Mucosa of rectum (tissue), 2 donors: ENCODE measurements at regions not wholly inside any gene's neighbourhood (a gene's known extent, or its start where the extent isn't known, plus 50 kb on each side); places are given as distances from the start of the nearest gene placed in this dataset.

ENCODE experiments used
- H3K27ac ChIP-seq, 2 donors: one replicate each; pipeline ENCODE4 v1.7.0; 2013; ENCODE audit warnings: inconsistent platforms in 2 of 2, low read depth in 2 of 2, low read length in 2 of 2
- H3K27me3 ChIP-seq, 2 donors: one replicate each; pipeline ENCODE4 v1.7.0; 2013; ENCODE audit warnings: low read length in 2 of 2; ENCODE audit not compliant: control insufficient read depth in 2 of 2, insufficient read depth in 2 of 2
- H3K36me3 ChIP-seq, 2 donors: one replicate each; pipeline ENCODE4 v1.7.0; 2013; ENCODE audit warnings: low read length in 2 of 2; ENCODE audit not compliant: control insufficient read depth in 2 of 2, insufficient read depth in 2 of 2
- H3K4me1 ChIP-seq, 2 donors: one replicate each; pipeline ENCODE4 v1.7.0; 2013; ENCODE audit warnings: low read length in 2 of 2, mild to moderate bottlenecking in 1 of 2; ENCODE audit not compliant: control insufficient read depth in 2 of 2, insufficient read depth in 2 of 2
- H3K4me3 ChIP-seq, 2 donors: one replicate each; pipeline ENCODE4 v1.7.0; 2013; ENCODE audit warnings: low read length in 2 of 2
- H3K9ac ChIP-seq, 2 donors: one replicate each; pipeline ENCODE4 v1.7.0; 2013; ENCODE audit warnings: low read length in 2 of 2, low read depth in 1 of 2, mild to moderate bottlenecking in 1 of 2
- H3K9me3 ChIP-seq, 2 donors: one replicate each; pipeline ENCODE4 v1.7.0; 2013; ENCODE audit warnings: low read length in 2 of 2; ENCODE audit not compliant: control insufficient read depth in 2 of 2
- donor health status: healthy.
- donor health status: Normal muscosa, but diverticular disease.

GRCh38 chr5:155252717-155253116, 239.2 kb downstream of the KIF4B start:
- Histone ChIP-seq H3K36me3 (no peaks in the 10 kb centered on the region), H3K4me1 (no peaks in the 10 kb centered on the region), H3K4me3 (no peak overlapping the region), H3K27ac (no peak overlapping the region), H3K9ac (no peak overlapping the region), H3K27me3 (no peaks in the 10 kb centered on the region), H3K9me3 (no peaks in the 10 kb centered on the region)

DNA sequence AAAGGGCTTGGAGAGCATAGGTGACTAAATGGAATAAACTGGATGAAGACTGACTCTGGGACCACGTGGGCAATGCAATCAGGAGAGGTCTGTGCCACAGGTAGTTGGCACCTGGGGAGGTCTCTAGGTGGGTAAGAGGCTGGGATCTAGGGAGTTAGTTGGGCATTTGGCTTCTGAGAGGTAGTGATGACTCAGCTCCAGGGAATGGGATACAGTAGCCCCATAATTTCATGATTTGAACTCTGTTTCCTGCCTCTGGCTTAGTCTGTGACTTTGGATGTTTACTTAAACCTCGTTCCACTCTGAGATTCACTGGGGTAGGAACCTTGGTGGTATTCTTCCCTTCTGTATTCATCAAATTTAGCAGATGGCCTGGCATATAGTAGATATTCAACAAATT, 240.8 kb downstream of the KIF4B start:
- H3K9me3 ChIP-seq: no peaks in the 10 kb centered on the region
- no peaks in the 10 kb centered on the region for H3K4me1 ChIP-seq
- H3K27ac ChIP-seq: no peak overlapping the region
- no peaks in the 10 kb centered on the region for H3K36me3 ChIP-seq
- no peak overlapping the region for H3K4me3 ChIP-seq
- no peaks in the 10 kb centered on the region for H3K27me3 ChIP-seq
- H3K9ac ChIP-seq: no peak overlapping the region

GRCh38 chr5:155258161-155258560, 244.6 kb downstream of the KIF4B start:
- no peak overlapping the region for H3K27ac ChIP-seq
- H3K27me3 ChIP-seq: no peaks in the 10 kb centered on the region
- H3K4me1 ChIP-seq: no peaks in the 10 kb centered on the region
- no peaks in the 10 kb centered on the region for H3K9me3 ChIP-seq
- H3K9ac ChIP-seq: no peak overlapping the region
- H3K4me3 ChIP-seq: no peak overlapping the region
- H3K36me3 ChIP-seq: no peaks in the 10 kb centered on the region

- H3K36me3 ChIP-seq: no peaks in the 10 kb centered on the region
- no peak overlapping the region for H3K27ac ChIP-seq
- H3K9ac ChIP-seq: no peak overlapping the region
- no peaks in the 10 kb centered on the region for H3K4me1 ChIP-seq
- no peak overlapping the region for H3K4me3 ChIP-seq
- no peaks in the 10 kb centered on the region for H3K9me3 ChIP-seq
- H3K27me3 ChIP-seq: no peaks in the 10 kb centered on the region
Measured at GRCh38 chr5:155259648-155260047, 246.1 kb downstream of the KIF4B start.

DNA sequence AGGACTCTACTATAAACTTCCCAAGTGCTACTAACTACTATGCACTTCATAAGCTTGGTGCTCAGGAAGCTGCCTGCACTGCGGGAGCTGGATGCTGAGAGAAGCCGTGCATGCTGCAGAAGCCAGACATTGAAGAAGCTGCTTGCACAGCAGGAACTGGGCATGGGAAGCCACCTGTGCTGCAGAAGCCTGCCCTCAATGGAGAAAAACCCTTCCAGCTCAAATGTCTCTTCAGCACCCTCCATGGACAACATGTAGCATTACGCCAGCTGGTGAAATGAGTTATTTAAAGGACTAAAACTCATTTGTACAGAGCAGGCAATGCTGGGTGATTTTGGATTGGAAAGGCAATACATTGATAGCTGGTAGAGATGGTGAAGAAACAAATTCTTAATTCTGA, 247.2 kb downstream of the KIF4B start:
- Histone ChIP-seq H3K9me3 (no peaks in the 10 kb centered on the region), H3K27ac (no peak overlapping the region), H3K4me3 (no peak overlapping the region), H3K27me3 (no peaks in the 10 kb centered on the region), H3K9ac (no peak overlapping the region), H3K36me3 (no peaks in the 10 kb centered on the region), H3K4me1 (no peaks in the 10 kb centered on the region)

DNA sequence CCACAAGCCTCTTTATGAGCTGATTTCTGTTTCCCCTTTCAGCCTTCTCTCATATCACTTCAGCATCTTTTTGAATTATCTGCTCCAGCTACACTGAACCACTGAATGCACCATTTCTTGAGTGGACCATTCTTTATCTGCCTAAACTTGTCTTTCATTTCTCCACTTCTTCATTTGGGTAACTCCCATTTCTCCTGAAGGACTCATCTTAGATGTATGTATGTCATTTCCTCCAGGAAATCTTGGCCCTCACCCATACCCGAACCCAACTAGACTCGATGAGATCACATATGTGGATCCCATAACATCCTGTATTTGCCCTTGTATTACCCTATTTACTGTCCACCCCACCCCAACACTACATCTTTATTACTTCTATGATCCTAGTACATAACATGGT, 249.8 kb downstream of the KIF4B start:
- Histone ChIP-seq H3K27ac (no peak overlapping the region), H3K4me1 (no peaks in the 10 kb centered on the region), H3K9me3 (no peaks in the 10 kb centered on the region), H3K27me3 (no peaks in the 10 kb centered on the region), H3K36me3 (no peaks in the 10 kb centered on the region), H3K4me3 (no peak overlapping the region), H3K9ac (no peak overlapping the region)

- Histone ChIP-seq H3K4me3 (no peak overlapping the region), H3K36me3 (no peaks in the 10 kb centered on the region), H3K27me3 (no peaks in the 10 kb centered on the region), H3K9ac (no peak overlapping the region), H3K4me1 (no peaks in the 10 kb centered on the region), H3K9me3 (no peaks in the 10 kb centered on the region), H3K27ac (no peak overlapping the region)
Measured at GRCh38 chr5:155264809-155265208, 251.3 kb downstream of the KIF4B start.

DNA sequence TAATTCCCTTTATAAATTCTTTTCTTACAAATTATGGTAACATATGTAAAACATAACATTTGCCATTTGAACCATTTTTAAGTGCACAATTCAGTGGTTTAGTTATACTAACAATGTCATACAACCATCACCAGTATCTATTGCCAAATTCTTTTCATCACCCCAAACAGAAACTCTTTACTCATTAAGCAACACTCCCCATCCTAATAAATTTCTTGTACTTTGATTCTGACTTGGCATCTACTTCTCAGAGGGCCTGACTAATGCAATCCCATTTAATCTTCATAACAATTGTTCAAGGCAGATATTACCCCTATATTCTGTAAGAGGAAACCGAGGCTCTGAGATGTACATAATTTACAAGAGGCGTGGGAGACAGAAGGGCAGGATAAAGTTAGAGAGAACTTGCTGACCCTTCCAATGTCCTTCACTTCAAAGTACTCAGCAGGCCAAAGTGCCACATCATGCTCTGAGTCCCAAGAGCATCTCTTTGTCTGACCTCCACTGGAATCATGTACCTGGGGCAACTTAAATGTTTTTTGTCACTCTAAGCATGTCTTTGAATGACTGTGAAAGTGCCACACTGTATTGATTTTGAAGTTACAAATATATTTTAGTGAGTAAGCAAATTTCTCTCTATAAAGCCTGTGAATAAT, 255.3 kb downstream of the KIF4B start:
- no peaks in the 10 kb centered on the region for H3K36me3 ChIP-seq
- H3K9ac ChIP-seq: no peak overlapping the region
- no peaks in the 10 kb centered on the region for H3K9me3 ChIP-seq
- no peaks in the 10 kb centered on the region for H3K27me3 ChIP-seq
- H3K27ac ChIP-seq: no peak overlapping the region
- H3K4me3 ChIP-seq: no peak overlapping the region
- H3K4me1 ChIP-seq: no peaks in the 10 kb centered on the region

GRCh38 chr5:155270725-155271124, 257.2 kb downstream of the KIF4B start:
- no peaks in the 10 kb centered on the region for H3K4me1 ChIP-seq
- H3K9ac ChIP-seq: no peak overlapping the region
- no peaks in the 10 kb centered on the region for H3K9me3 ChIP-seq
- no peak overlapping the region for H3K27ac ChIP-seq
- H3K36me3 ChIP-seq: no peaks in the 10 kb centered on the region
- no peaks in the 10 kb centered on the region for H3K27me3 ChIP-seq
- H3K4me3 ChIP-seq: no peak overlapping the region

DNA sequence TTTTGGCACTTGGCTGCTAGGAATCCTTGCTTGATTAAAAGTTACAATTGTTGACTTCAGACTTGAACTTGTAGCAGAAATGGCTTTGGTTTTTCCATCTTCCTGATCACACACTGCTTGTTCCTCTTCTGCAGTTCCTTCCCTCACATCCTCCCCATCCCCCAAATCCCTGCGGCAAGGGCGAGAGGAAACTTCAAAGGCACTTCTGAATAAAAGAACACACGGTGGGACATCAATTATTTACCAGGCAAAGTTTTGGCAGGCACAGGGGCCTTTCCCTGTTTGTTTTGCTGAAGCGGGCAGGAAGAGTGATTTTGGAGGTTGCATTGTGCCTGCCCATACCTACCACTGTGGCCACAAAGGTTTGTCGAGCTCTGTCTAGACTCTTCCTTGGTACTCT, 260.9 kb downstream of the KIF4B start:
- Histone ChIP-seq H3K9me3 (no peaks in the 10 kb centered on the region), H3K36me3 (no peaks in the 10 kb centered on the region), H3K9ac (no peak overlapping the region), H3K4me1 (no peaks in the 10 kb centered on the region), H3K27me3 (no peaks in the 10 kb centered on the region), H3K4me3 (no peak overlapping the region), H3K27ac (no peak overlapping the region)

GRCh38 chr5:155275222-155275621, 261.7 kb downstream of the KIF4B start:
- no peaks in the 10 kb centered on the region for H3K9me3 ChIP-seq
- no peaks in the 10 kb centered on the region for H3K27me3 ChIP-seq
- H3K36me3 ChIP-seq: no peaks in the 10 kb centered on the region
- no peak overlapping the region for H3K9ac ChIP-seq
- no peak overlapping the region for H3K27ac ChIP-seq
- no peaks in the 10 kb centered on the region for H3K4me1 ChIP-seq
- H3K4me3 ChIP-seq: no peak overlapping the region
